HG02610 (cell line): ENCODE measurements at regions not wholly inside any gene's neighbourhood (a gene's known extent, or its start where the extent isn't known, plus 50 kb on each side); places are given as distances from the start of the nearest gene placed in this dataset.

Experiments
- ATAC-seq: cut with Tn5 transposase; IDR thresholded peaks from one replicate; pipeline ENCODE4 v1.9.1; 2021; ENCODE audit warnings: mild to moderate bottlenecking, moderate library complexity; ENCODE audit not compliant: unreplicated experiment

GRCh38 chr6:167643223-167643622 lies 183.5 kb upstream of the AFDN start:
- no peak for ATAC-seq

- ATAC-seq, result no peak
Observed at GRCh38 chr6:167643716-167644115, 183.0 kb upstream of the AFDN start.

GRCh38 chr6:167644412-167645132 lies 182.1 kb upstream of the AFDN start:
- no peak for ATAC-seq

GRCh38 chr6:167645368-167645767 lies 181.3 kb upstream of the AFDN start:
- ATAC-seq, result no peak

GRCh38 chr6:167647306-167647705 lies 179.4 kb upstream of the AFDN start:
- ATAC-seq, result no peak

GRCh38 chr6:167647737-167648470 lies 178.8 kb upstream of the AFDN start:
- no peak for ATAC-seq

- no peak for ATAC-seq
Observed at GRCh38 chr6:167648501-167649278, 178.0 kb upstream of the AFDN start.

- ATAC-seq, result no peak
Observed at GRCh38 chr6:167649476-167649875, 177.2 kb upstream of the AFDN start.

GRCh38 chr6:167650730-167651317 lies 175.9 kb upstream of the AFDN start:
- ATAC-seq, result no peak

- no peak for ATAC-seq
Observed at GRCh38 chr6:167651318-167652041, 175.2 kb upstream of the AFDN start.

GRCh38 chr6:167652042-167652700 lies 174.5 kb upstream of the AFDN start:
- no peak for ATAC-seq

GRCh38 chr6:167652701-167653095 lies 174.0 kb upstream of the AFDN start:
- ATAC-seq, result no peak

- ATAC-seq, result no peak
Observed at GRCh38 chr6:167653561-167653960, 173.2 kb upstream of the AFDN start.

- no peak for ATAC-seq
Observed at GRCh38 chr6:167654389-167654788, 172.3 kb upstream of the AFDN start.

- no peak for ATAC-seq
Observed at GRCh38 chr6:167655174-167655821, 171.4 kb upstream of the AFDN start.

GRCh38 chr6:167658106-167658505 lies 168.6 kb upstream of the AFDN start:
- ATAC-seq, result no peak

GRCh38 chr6:167659046-167659445 lies 167.7 kb upstream of the AFDN start:
- ATAC-seq, result no peak

- no peak for ATAC-seq
Observed at GRCh38 chr6:167660424-167660823, 166.3 kb upstream of the AFDN start.

GRCh38 chr6:167660944-167661551 lies 165.7 kb upstream of the AFDN start:
- ATAC-seq, result no peak
